SK-N-SH (cell line): ENCODE measurements at regions not wholly inside any gene's neighbourhood (a gene's known extent, or its start where the extent isn't known, plus 50 kb on each side); places are given as distances from the start of the nearest gene placed in this dataset.
A peak's percentile ranks its signal among the peaks of the same experiment; 100 is the strongest.

Experiments
- CTCF ChIA-PET: fragments of 300-600, 350-600 bp; formaldehyde crosslinking; extraction: SDS; loops from one replicate; lab custom pipeline; 2021; lab: Yijun Ruan, JAX
- POLR2A ChIA-PET: fragments of 350-600 bp; sonication (Branson Sonifier 250); formaldehyde crosslinking; extraction: SDS; loops from one replicate; lab custom pipeline; 2020; ENCODE audit warnings: antibody characterized with exemption, inconsistent platforms; lab: Yijun Ruan, JAX
- DNase-seq: peaks from one replicate; pipeline ENCODE4 v3.0.0; 2012
- H2AFZ ChIP-seq: fragments of 200-600 bp; sonication (generic); 2 replicates; pipeline ENCODE4 v1.8.1; 2016; ENCODE audit warnings: antibody characterized with exemption, mild to moderate bottlenecking, low read depth
- H3F3A ChIP-seq: fragments of 200-600 bp; sonication (generic); replicated peaks from 2 replicates; pipeline ENCODE3; 2016; ENCODE audit warnings: antibody characterized with exemption, mild to moderate bottlenecking; ENCODE audit not compliant: insufficient read depth
- H3K27ac ChIP-seq, 2 experiments: fragments of 200-500 bp in 1 of 2; fragments of 200-600 bp in 1 of 2; sonication (Bioruptor generic) in 1 of 2; sonication (generic), shearing (Covaris generic) in 1 of 2; 2 replicates each; pipeline versions ENCODE4 v1.5.1 to v1.6.1; 2014 to 2016; ENCODE audit warnings: low read depth in 2 of 2, inconsistent platforms in 1 of 2, low read length in 1 of 2, mild to moderate bottlenecking in 1 of 2, mixed read lengths in 1 of 2
- H3K27me3 ChIP-seq: fragments of 200-600 bp; sonication (generic), shearing (Covaris generic); 2 replicates; pipeline ENCODE4 v1.6.1; 2016; ENCODE audit warnings: mixed run types; ENCODE audit not compliant: insufficient read depth
- H3K36me3 ChIP-seq, 2 experiments: fragments of 200-500 bp in 1 of 2; fragments of 200-600 bp in 1 of 2; sonication (Bioruptor generic) in 1 of 2; sonication (generic) in 1 of 2; replicated peaks in 1 of 2; 2 replicates each; pipeline versions ENCODE3 to v1.5.1; 2014 to 2016; ENCODE audit warnings: low read length in 1 of 2, mild to moderate bottlenecking in 1 of 2; ENCODE audit not compliant: insufficient read depth in 2 of 2, control insufficient read depth in 1 of 2
- H3K4me1 ChIP-seq, 2 experiments: fragments of 200-500 bp in 1 of 2; fragments of 200-600 bp in 1 of 2; sonication (Bioruptor generic) in 1 of 2; sonication (generic), shearing (Covaris generic) in 1 of 2; 2 replicates each; pipeline versions ENCODE4 v1.5.1 to v1.6.1; 2014 to 2016; ENCODE audit warnings: low read depth in 1 of 2, low read length in 1 of 2, mixed run types in 1 of 2; ENCODE audit not compliant: insufficient read depth in 2 of 2, control insufficient read depth in 1 of 2
- H3K4me2 ChIP-seq: fragments of 200-600 bp; sonication (generic), shearing (Covaris generic); 2 replicates; pipeline ENCODE4 v1.6.1; 2017; ENCODE audit warnings: mixed run types
- H3K4me3 ChIP-seq, 2 experiments: fragments of 200-500 bp in 1 of 2; fragments of 200-600 bp in 1 of 2; sonication (Bioruptor generic) in 1 of 2; sonication (generic), shearing (Covaris generic) in 1 of 2; 2 replicates each; pipeline versions ENCODE4 v1.5.1 to v1.8.1; 2014 to 2016; ENCODE audit warnings: low read depth in 2 of 2, inconsistent platforms in 1 of 2, low read length in 1 of 2, mild to moderate bottlenecking in 1 of 2, mixed read lengths in 1 of 2, moderate library complexity in 1 of 2
- H3K79me2 ChIP-seq: fragments of 200-600 bp; sonication (generic); 2 replicates; pipeline ENCODE4 v1.8.1; 2017; ENCODE audit warnings: mild to moderate bottlenecking; ENCODE audit not compliant: insufficient read depth
- H3K9ac ChIP-seq: fragments of 200-600 bp; sonication (generic); 2 replicates; pipeline ENCODE4 v1.6.1; 2017; ENCODE audit warnings: mixed run types
- H3K9me2 ChIP-seq: fragments of 200-600 bp; sonication (generic); 2 replicates; pipeline ENCODE4 v1.6.1; 2017; ENCODE audit warnings: mixed run types
- H3K9me3 ChIP-seq: fragments of 200-600 bp; sonication (generic); 2 replicates; pipeline ENCODE4 v1.6.1; 2017; ENCODE audit warnings: mixed run types, mild to moderate bottlenecking, moderate library complexity
- H4K20me1 ChIP-seq: fragments of 200-600 bp; sonication (generic); 2 replicates; pipeline ENCODE4 v1.6.1; 2017; ENCODE audit warnings: mild to moderate bottlenecking, mixed run types; ENCODE audit not compliant: insufficient read depth
- CHD2 ChIP-seq: fragments of 150-350 bp; IDR thresholded peaks from 2 replicates; pipeline ENCODE4 v1.6.1; 2018; ENCODE audit warnings: low read length; ENCODE audit not compliant: partially characterized antibody
- CTCF ChIP-seq: fragments of 200-600 bp; sonication (generic); IDR thresholded peaks from 2 replicates; pipeline ENCODE4 v1.6.1; 2017; ENCODE audit warnings: antibody characterized with exemption, mild to moderate bottlenecking, moderate library complexity
- EP300 ChIP-seq, 2 experiments: IDR thresholded peaks; 2 replicates each; pipeline versions ENCODE4 v1.4.0 to v1.6.1; 2012; ENCODE audit warnings: borderline replicate concordance in 1 of 2, low read depth in 1 of 2, low read length in 1 of 2
- FOSL2 ChIP-seq: IDR thresholded peaks from 2 replicates; pipeline ENCODE4 v1.4.0; 2012; ENCODE audit warnings: low read depth, mild to moderate bottlenecking, moderate library complexity, borderline replicate concordance
- FOXJ3 ChIP-seq: sonication (generic); formaldehyde crosslinking; IDR thresholded peaks from 2 replicates; pipeline ENCODE4 v1.5.1; 2020; ENCODE audit warnings: mild to moderate bottlenecking, missing genetic modification reagents
- GATA2 ChIP-seq: sonication (generic); formaldehyde crosslinking; IDR thresholded peaks from 2 replicates; pipeline ENCODE4 v1.5.0; 2020; ENCODE audit warnings: mild to moderate bottlenecking, missing genetic modification reagents
- JUND ChIP-seq: IDR thresholded peaks from 2 replicates; pipeline ENCODE4 v1.4.0; 2012
- MAX ChIP-seq: IDR thresholded peaks from 2 replicates; pipeline ENCODE4 v1.4.0; 2012; ENCODE audit warnings: low read depth
- MEF2A ChIP-seq: IDR thresholded peaks from 2 replicates; pipeline ENCODE4 v1.4.0; 2012; ENCODE audit warnings: low read depth, borderline replicate concordance
- NFIC ChIP-seq: IDR thresholded peaks from 2 replicates; pipeline ENCODE4 v1.4.0; 2012; ENCODE audit warnings: borderline replicate concordance
- PBX3 ChIP-seq: IDR thresholded peaks from 2 replicates; pipeline ENCODE4; 2012
- RAD21 ChIP-seq: IDR thresholded peaks from 2 replicates; pipeline ENCODE4 v1.6.1; 2012; ENCODE audit warnings: mild to moderate bottlenecking, low read length
- RFX5 ChIP-seq: IDR thresholded peaks from 2 replicates; pipeline ENCODE4 v1.6.1; 2012; ENCODE audit warnings: mild to moderate bottlenecking, improper control_type of control experiment, low read length
- RXRA ChIP-seq: IDR thresholded peaks from 2 replicates; pipeline ENCODE4 v1.4.0; 2012; ENCODE audit warnings: low read depth, mild to moderate bottlenecking, borderline replicate concordance
- SMC3 ChIP-seq: IDR thresholded peaks from 2 replicates; pipeline ENCODE4 v1.6.1; 2012; ENCODE audit warnings: low read depth, low read length, improper control_type of control experiment
- TEAD4 ChIP-seq: IDR thresholded peaks from 2 replicates; pipeline ENCODE4 v1.4.0; 2012; ENCODE audit warnings: mild to moderate bottlenecking, borderline replicate concordance; ENCODE audit not compliant: insufficient read depth
- USF2 ChIP-seq: fragments of 150-350 bp; IDR thresholded peaks from 2 replicates; pipeline ENCODE4 v1.6.1; 2017; ENCODE audit warnings: antibody characterized with exemption, low read length, low read depth, borderline replicate concordance
- WGBS: methylation state at CpG from one replicate; pipeline ENCODE4 v1.1.6; 2017; ENCODE audit warnings: low lambda C conversion rate; 5-methylcytosine and 5-hydroxymethylcytosine counted together

- TF ChIP-seq MAX (peak; percentile 66), NFIC (peak; percentile 77), GATA2 (no peak), PBX3 (peak; percentile 71), RAD21 (no peak), JUND (peak; percentile 89)
- TF ChIP-seq, all 33 proteins: peak for 8
Measured at GRCh38 chr9:31137176-31138160, 1247.0 kb upstream of the ACO1 start (continued).

GRCh38 chr9:31140316-31140715 is 1244.1 kb upstream of the ACO1 start:
- H3F3A ChIP-seq, result peaks cover 8% of the 10 kb centered on the region
- H3K9me2 ChIP-seq, result no peaks in the 10 kb centered on the region
- H3K9ac ChIP-seq, result no peak overlapping the region
- 0 out of 4 replicates have a peak, but pooled peaks cover 0 to 3% of the 10 kb centered on the region in 2 experiments for H3K4me1 ChIP-seq
- H3K79me2 ChIP-seq, result no peaks in the 10 kb centered on the region
- no peaks in the 10 kb centered on the region for H3K9me3 ChIP-seq
- no peak overlapping the region for H3K4me3 ChIP-seq
- ChIA-PET CTCF (interaction anchor here (1.1 to 1.7 kb wide), 5 partner anchors 9 to 1111 kb away, joined by 3 to 7 read pairs (median 3); no protein-coding TSS in a partner anchor), POLR2A (no interaction called here)
- H3K4me2 ChIP-seq, result no peak overlapping the region
- no peaks in the 10 kb centered on the region for H3K27me3 ChIP-seq
- 12% methylated on average over 1 of the region's 1 CpG for WGBS
- peak; percentile 6 for DNase-seq
- 0 out of 2 replicates have a peak overlapping the region, but pooled peaks have one; percentile 26 for H2AFZ ChIP-seq
- H3K36me3 ChIP-seq, result no peaks in the 10 kb centered on the region
- TF ChIP-seq GATA2, result no peak
- TF ChIP-seq CTCF, result peak; percentile 61
- peak; percentile 60 for TF ChIP-seq RAD21
- peak; percentile 17; the same call in 1 of the 2 replicates for TF ChIP-seq SMC3
- no peak overlapping the region for H3K27ac ChIP-seq
- no peaks in the 10 kb centered on the region for H4K20me1 ChIP-seq

GRCh38 chr9:31142456-31142855 is 1242.0 kb upstream of the ACO1 start:
- DNase-seq, result no peak
- Histone ChIP-seq H3F3A (peaks cover 1% of the 10 kb centered on the region), H3K4me2 (no peak overlapping the region), H3K36me3 (no peaks in the 10 kb centered on the region), H3K9me3 (no peaks in the 10 kb centered on the region), H3K9ac (no peak overlapping the region), H4K20me1 (no peaks in the 10 kb centered on the region), H2AFZ (no peak overlapping the region), H3K27me3 (no peaks in the 10 kb centered on the region), H3K9me2 (peaks cover 2% of the 10 kb centered on the region; the same call in 1 of the 2 replicates), H3K4me1 (no peaks in the 10 kb centered on the region; a peak in 1 of 4 replicates), H3K79me2 (no peaks in the 10 kb centered on the region), H3K4me3 (no peak overlapping the region), H3K27ac (no peak overlapping the region)
- CTCF ChIA-PET, result interaction anchor here (0.7 kb wide), 1 partner anchor 874 kb away, joined by 3 read pairs; no protein-coding TSS in a partner anchor
- WGBS, result 61% methylated on average over 3 of the region's 3 CpGs
- POLR2A ChIA-PET, result no interaction called here
- TF ChIP-seq RFX5 (no peak), PBX3 (no peak), MAX (no peak), FOXJ3 (CRISPR knock-in tag) (no peak), NFIC (no peak), GATA2 (no peak), MEF2A (no peak), USF2 (no peak), CHD2 (no peak), TEAD4 (no peak), EP300 (IDR thresholded peaks at IDR 0.05; ENCODE audit: borderline replicate concordance in 1 of 2, low read depth in 1 of 2, low read length in 1 of 2) (no peak), RXRA (no peak), FOSL2 (no peak)
